ENCODE measurements at regions not wholly inside any gene's neighbourhood (a gene's known extent, or its start where the extent isn't known, plus 50 kb on each side); places are given as distances from the start of the nearest gene placed in this dataset.

DNA sequence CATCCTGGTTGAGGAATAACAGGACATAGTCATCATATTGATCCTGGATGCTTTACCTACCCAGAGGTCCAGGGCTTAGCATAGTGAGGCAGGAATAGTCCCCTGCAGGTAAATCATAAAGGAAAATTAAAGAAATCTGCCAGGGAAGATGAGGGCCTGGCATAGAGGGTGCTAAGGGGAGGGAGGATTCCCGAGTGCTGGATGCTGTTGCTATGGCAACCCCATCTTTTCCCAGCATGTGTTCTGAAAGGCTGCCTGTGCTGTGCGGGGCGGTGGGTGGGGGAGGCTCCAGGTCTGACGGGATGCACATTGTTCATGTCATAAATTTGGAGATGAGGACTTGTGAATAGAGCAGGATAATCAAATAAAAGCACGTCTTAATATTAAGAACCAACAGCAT lies 212.6 kb upstream of the PCSK2 start:
- DNase-seq, result peak in 46 of 58 donors; percentile 2 to 71 (median 29)

DNA sequence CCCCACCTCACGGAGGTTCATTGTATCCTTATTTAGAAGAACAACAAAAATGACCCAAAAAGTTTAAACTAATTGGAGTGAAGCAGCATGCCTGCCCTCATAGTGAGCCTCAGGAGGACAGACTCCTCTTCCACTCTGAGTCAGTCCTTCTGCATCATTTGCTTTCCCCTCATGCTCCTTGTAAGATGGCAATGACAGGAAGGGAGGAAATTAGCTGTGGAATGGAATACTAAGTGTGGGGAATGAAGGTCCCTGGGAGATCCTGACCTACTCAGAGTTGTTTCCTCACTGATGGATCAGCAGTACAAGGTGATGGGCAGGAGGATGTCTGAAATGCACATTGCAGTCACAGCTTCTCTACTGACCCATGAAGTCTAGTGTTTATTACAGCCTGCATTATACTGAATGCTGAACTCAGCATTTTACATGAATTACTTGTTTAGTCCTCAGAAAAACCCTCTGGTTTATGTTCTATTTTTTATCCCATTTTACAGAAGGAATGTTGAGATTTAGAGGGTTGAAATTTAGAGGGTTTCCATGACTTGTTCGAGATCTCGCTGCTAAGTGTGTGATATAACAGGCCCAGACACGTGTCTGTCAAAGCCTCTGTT lies 212.0 kb upstream of the PCSK2 start:
- DNase-seq, result no peak

DNA sequence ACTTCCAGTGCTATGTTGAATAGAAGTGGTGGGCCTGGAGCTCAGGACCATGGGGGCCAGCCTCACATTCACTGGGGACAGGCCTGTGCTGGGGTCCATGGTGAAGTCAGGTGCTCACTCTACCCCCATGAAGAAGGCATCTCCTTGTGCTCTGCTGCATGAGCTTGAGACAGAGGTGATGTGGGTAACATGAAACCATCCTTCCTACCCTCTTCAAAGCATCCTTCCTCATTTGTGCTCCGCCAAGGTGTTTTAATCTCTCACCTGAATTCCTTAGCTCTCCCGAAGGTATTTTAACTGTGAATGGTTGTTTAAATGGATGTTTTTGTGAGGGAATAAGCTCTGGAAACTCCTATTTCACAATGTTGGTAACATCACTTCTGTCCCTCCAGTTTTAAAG lies 209.6 kb upstream of the PCSK2 start:
- no peak for DNase-seq

DNA sequence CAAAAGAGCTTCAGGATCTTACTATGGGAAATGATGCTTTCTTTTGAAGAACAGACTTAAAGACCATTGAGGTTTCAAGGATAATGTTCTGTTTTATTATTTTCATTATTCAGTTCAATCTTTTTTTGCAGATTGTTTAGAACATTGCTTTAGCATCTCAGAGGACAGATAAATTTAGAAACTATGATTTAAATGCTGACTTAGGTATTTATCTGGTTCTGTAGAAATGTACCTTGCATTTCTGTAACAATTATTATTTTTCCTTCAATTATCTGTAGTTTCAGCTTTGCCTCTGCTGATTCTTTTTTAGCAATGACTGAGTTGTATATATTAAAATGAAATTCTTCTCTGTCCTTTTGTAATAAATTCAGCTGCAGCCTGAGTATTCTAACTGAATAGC lies 205.4 kb upstream of the PCSK2 start:
- no peak for DNase-seq

DNA sequence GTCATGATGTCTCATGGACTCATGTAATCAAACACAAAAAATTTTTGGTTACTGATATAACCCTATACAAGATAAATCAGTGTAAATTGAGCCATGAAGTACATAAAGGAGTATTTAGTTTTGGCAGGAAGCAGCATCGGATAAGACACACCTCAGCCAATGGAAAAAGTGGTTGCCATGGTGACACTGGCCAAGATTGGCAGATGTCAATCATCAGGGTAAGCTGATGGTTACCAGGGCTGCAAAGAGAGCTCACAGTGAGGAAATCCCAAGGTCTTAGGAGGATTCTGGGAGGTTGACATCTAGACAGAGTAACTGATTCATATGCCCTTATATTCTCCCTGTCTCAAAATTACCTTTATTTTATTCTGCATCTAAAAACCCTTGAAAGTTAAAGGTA lies 203.8 kb upstream of the PCSK2 start:
- no peak for DNase-seq

DNA sequence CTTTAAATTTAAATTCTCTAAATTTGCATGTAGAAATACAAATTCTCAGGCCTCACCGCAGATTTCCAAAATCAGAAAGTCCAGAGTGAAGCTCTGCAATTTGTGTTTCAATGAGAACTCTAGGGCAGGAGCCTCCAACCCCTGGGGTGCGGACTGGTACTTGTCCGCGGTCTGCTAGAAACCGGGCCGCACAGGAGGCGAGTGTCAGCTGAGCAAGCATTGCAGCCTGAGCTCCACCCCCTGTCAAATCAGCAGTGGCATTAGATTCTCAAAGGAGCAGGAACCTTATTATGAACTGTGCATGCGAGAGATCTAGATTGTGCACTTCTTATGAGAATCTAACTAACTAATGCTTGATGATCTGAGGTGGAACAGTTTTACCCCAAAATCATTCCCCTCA lies 203.0 kb upstream of the PCSK2 start:
- DNase-seq, result no peak

DNA sequence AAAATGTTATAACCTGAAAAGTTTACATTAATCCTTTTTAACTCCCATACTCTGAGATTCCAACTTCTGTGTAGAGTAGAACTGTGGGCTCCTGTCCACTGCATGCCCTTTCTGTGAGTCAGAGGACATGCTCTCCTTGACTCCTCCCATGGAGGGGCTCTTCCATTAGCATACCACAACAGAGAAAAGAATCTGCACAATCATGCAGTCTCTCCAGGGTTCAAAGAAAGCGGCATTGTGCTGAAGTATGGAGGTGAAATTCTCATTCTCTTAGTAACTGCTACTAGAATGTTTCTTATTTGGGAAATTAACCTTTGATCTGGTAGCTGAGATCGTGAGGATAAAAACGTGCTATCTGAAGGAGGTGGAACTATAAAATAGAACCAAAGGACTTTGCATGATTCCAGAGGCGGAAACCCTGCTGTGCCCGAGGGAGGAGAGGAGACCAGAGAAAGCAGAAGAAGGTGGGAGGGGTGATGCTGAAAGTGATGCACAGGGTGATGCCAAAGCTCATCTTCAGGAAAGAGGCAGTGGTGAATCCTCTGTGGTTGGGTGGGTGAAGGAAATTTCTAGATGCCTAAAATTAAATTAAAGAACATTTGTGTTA lies 202.2 kb upstream of the PCSK2 start:
- no peak for DNase-seq

DNA sequence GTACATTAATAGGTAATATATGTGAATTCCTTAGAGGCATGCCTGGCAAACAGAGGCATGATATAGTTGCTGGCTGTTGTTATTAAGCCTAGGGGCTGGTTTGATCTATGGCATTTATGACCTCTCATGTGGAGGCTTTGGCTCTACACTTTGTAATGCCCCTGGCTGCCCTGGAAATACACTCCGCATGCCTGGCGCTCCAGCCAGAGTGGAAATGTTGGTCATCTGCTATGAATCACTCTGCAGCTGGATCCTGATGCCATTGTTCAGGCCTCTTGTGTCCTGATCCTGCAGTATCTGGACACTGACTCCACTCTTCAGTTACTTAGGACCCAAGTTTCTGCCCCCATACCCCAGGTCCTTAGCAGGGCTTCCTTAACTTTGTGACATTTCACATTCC lies 200.5 kb upstream of the PCSK2 start:
- no peak for DNase-seq

DNA sequence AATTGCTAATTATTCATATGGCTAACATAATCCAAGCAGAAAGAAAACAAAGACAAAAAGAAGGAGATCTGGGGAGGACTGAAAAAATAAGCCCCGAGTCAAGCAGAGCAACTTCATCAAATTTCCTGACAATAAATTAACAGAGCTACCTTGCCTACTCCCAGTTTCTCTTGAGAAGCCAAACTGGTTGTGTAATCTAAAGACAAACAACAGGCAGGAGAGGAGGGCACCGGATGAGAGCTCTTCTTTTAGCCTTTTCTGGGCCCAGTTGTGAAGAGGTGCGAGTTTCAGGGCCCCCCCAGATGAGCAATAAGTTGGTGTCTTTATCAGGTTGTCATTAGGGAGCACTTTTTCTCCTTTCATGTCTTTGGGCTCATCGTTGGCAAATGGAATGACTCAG lies 197.1 kb upstream of the PCSK2 start:
- no peak for DNase-seq

DNA sequence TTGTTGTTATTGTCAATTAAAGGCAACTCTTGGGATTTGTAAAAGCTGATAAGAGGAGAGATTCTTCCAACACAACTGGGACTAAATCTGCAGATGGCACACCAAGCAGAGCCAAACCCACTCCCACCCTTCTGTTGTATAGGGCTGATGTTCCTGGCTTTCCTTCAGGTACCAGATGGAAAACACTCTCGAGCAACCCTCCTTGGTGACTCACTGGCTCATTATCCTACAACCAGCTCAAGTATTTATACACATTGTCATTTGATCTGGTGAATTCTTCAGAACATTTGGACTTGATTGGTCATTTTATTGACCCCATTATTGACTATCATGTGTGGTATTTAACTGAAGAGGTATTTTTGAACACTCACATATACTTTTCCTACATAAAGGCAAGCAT lies 190.3 kb upstream of the PCSK2 start:
- DNase-seq, result peak in 10 of 58 donors; percentile 3 to 51 (median 14)

DNA sequence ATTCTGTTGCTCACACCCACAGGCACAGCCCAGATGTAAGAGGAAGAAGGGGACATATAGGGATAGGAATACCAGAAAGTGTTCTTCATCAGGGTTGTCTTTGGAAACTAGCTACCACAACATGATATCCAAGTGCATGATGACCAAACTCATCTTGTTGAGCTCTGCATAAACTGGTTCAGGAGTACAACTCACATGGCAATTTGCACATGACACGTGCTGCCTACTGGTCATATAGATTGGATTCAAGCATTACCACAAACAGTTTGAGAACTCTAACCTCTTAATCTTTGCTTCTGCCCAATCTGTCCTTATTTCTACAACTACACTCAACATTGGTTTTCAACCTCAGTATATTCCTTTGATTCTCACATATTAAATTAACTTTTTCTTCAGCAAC lies 184.7 kb upstream of the PCSK2 start:
- DNase-seq, result no peak

DNA sequence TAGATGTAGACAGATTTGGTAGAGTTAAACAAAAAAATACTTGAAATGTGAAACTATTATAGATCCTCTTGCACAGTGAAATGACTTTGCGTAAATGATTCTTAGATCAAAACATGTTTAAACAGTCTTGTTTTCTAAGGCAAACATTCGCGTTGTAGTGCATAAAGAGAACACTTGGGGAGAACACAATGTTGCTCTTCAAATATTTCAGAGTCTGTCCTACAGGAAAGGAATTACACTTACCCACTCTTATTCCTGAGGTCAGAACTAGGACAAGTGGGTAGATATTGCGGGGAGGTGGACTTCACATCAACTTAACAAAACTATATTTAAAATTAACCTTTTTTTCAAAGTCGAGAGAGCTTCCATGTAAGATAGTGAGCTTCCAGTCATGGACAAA lies 183.5 kb upstream of the PCSK2 start:
- DNase-seq, result no peak

DNA sequence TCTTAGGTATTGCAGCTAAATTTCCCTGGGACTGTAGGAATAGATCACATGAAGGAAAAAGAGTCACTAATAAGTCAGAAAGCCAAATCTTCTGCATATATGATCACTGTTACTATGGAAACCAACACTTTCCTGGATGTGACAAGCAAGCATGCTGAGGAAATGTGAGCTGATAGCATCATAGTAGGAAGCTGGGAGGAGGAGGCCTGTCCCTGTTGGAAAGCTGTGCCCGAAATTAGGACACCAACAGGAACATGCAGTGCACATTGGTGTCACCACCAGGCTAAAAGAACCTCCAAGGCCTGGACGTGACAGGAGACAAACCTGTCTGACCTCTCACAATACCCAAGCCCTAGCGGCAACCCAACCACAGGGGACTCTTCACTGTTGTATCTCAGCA lies 181.9 kb upstream of the PCSK2 start:
- peak in 7 of 58 donors; percentile 3 to 28 (median 6) for DNase-seq

DNA sequence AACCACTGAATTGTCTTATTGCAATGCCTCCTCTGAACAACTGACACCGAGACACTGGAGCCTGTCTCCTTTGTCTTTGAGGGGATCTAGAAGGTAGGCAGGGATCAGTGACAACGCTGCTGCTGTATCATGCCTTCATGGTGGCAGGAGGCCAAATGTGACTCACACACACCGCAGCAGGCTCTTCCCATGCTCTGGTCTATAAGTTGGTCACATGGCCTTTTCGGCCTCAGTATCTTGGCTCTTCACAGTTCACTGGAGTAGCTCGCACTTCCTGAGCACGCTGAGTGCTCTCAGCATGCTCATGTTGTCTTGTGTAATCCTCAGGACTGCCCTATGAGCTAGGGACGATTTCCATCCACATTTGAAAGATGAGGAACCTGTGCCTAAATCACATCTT lies 167.4 kb upstream of the PCSK2 start:
- DNase-seq, result no peak

DNA sequence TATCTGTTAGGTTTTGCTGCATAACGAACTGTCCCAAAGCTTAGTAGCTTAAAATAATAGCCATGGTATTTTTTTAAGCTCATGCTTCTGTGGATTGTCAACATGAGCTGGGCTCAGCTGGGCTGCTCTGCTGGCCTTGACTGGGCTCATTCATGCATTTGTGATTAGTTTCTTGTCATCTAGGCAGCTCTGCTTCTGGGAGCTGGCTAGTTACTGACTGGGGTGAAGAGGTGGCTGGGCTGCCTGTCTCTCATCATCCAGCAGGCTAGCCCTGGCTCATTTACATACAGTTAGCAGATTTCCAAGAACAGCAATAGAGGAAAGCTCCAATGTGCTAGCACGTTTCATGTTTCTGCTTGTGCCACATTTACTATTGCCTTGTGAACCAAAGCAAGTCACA lies 165.1 kb upstream of the PCSK2 start:
- no peak for DNase-seq

DNA sequence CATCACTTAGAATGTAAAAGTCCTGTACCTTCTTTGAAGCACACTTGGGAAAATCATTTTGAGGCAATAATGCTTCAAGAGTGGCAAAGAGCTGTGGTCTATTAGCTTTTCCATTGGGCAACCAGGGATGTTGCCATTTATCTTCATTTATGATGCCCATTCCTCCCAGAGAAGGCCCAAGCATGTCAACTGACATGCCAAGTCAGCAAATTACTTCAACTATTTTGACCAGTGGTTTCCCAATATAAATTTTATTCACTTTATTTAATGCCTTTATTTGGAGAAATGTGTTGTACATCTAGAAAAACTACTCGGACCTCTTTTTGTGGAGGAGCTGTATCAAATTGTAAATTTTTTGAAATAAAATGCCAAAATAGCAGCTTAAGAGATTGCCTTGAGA lies 164.1 kb upstream of the PCSK2 start:
- DNase-seq, result no peak

DNA sequence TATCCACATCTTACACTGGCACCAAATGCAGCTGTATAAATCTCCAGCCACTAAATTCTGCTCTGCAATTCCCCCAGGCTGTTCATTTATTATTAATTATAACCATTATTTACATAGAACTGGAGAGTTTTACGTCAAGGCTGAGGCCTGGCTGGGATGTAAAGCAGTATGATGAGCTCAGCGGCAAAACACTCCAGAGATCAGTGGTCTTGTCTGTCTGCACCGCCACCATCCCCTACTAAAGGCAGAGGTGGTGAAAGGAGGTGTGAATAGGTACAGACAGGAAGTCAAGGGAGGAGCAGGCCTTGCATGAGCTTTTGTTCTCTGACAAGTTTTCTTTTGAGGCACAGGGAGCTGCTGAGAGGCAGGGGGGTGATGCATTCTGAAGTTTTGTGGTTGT lies 159.9 kb upstream of the PCSK2 start:
- DNase-seq, result no peak

DNA sequence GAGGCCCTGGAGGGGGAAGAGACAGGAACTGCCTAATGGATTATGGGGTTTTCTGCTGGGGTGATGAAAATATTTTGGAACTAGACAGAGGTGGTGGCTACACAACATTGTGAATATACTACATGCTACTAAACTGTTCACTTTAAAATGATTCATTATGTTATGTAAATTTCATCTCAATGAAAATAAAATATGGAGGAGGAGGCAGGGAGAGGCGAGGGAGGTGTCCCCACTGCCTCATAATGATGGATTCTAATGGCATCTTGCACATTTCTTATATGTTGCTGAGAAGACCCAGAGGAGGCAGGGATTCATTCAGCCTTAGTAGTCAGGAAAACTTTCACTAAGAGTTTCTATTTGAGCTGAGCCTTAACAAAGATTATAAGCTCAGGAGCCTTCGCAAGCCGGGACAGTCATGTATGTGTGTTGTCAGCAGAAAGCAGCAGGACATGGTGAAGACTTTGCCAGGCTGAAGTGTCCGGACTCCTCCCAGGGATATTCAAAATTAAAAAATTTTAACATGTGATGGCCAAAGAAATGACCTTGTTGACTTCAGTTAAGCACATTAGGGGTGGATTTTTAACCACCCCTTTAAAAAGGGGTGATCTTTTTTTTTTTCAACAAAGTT lies 158.6 kb upstream of the PCSK2 start:
- DNase-seq, result no peak

DNA sequence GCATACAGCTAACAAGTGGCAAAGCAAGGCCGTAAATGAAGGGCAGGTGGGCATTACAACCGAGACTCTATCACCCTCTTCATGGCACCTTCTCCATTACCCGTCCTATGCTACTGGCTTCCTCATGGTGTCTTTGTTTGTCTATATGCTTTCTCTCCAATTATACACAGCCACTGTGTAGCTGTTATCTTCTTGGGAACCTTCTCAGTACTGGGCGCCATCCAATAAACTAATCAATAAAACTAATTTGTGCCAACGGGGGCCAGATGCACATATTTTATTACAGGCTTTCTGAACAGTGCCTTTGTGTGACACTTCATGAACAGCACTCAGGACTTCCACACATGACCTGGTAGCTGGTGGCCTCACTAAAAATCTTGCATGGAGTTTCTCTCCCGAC lies 149.8 kb upstream of the PCSK2 start:
- DNase-seq, result no peak

DNA sequence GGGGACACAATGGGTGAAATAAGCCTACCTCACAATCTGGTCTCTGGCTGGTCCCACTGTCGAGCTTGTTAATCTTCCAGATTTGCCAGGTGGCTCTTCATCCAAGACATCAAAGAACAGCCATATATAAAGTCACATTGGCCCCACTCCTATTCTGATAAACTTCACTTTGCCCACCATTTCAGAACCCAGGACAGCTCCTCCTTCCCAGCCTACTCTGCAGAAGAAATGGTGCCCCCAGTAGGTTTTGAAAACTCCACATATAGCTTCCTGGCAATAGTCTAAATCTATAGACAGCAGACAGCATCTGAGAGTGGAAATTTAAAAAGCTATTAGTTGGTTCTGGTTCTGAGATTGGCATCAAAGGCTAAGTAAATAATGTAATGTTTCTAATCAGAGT lies 143.1 kb upstream of the PCSK2 start:
- no peak for DNase-seq

DNA sequence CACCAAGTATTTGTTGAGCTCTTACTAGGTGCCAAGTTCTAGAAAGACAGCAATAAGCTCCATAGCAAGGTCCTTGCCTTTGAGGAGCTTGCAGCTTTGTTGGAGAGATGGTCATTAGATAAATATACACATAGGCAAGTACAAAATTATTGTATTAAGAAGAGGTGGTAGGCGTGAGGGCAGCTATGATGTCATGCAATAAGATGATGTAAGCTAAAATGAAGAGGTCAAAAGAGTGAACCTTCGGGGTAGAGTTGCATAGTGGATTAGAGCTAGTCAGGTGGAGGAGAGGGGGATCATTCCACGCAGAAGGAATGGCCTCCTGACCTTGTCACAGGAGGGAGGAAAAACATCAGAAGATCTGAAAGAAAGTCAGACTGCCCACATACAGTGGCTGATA lies 141.9 kb upstream of the PCSK2 start:
- DNase-seq, result no peak

DNA sequence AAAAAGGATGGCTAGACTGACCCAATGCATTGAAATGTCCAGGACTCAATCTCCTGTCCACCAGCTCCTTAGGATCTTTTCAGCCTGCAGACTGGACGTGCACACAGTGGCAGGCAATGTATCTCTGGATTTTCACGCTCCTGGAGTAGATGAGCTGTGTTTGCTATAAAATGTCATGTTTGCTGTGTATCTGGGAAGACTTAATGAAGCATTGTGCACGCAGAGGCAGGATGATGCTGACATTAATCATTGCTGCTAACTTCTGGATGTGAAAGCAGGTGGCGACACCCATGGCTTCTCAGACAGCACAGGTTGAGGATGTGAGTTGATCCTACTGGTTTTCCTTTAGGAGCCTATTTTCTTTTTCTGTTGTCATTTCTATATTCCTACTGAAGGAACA lies 133.1 kb upstream of the PCSK2 start:
- DNase-seq, result peak in 1 of 58 donors; percentile 0

DNA sequence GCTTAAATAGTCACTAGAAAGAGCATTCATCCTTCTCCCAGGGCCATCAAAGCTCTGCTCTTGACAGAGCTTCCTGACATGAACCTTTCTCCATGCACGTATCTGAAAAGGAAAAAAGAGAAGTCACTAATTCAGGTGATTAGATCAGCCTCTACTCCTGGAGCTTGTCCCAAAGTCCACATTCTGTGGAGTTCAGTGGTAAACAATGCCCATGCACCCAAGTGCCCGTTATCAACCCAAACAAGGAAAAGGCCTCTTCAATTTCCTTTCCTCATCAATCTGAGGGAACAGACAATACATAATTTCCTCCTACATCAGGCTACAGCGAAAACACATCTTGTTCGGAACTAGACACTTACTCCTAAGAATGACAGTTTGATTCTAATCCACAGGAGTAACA lies 129.2 kb upstream of the PCSK2 start:
- no peak for DNase-seq
